Type B pancreatic cell (in vitro differentiated cells): ENCODE measurements at regions not wholly inside any gene's neighbourhood (a gene's known extent, or its start where the extent isn't known, plus 50 kb on each side); places are given as distances from the start of the nearest gene placed in this dataset.

Experiments used
- DNase-seq: peaks from one replicate; pipeline ENCODE4 v3.0.0; 2021; ENCODE audit warnings: mixed read lengths; ENCODE audit not compliant: unreplicated experiment; ENCODE audit errors: extremely low spot score
- H3K27ac Mint-ChIP-seq: 2 replicates; pipeline ENCODE4 v1.8.0; 2021; ENCODE audit warnings: mild to moderate bottlenecking, mixed read lengths
- H3K27me3 Mint-ChIP-seq: 2 replicates; pipeline ENCODE4 v1.8.0; 2021; ENCODE audit warnings: mixed read lengths
- H3K36me3 Mint-ChIP-seq: 2 replicates; pipeline ENCODE4 v1.8.0; 2021; ENCODE audit warnings: mixed read lengths
- H3K4me1 Mint-ChIP-seq: one replicate; pipeline ENCODE4 v1.8.0; 2021; ENCODE audit warnings: mixed read lengths; ENCODE audit not compliant: unreplicated experiment
- H3K4me3 Mint-ChIP-seq: 2 replicates; pipeline ENCODE4 v1.8.0; 2021; ENCODE audit warnings: mild to moderate bottlenecking, mixed read lengths
- H3K9me3 Mint-ChIP-seq: 2 replicates; pipeline ENCODE4 v1.8.0; 2021; ENCODE audit warnings: mixed read lengths
- CTCF ChIP-seq: fragments of 200-600 bp; sonication (generic); conservative IDR thresholded peaks from 2 replicates; pipeline ENCODE4 v1.5.0; 2021; ENCODE audit warnings: antibody characterized with exemption, mild to moderate bottlenecking

- no peaks in the 10 kb centered on the region for H3K4me1 Mint-ChIP-seq
- no peak for TF ChIP-seq CTCF
- DNase-seq = no peak
- H3K4me3 Mint-ChIP-seq = no peak overlapping the region
- H3K36me3 Mint-ChIP-seq = no peaks in the 10 kb centered on the region
- peaks cover 4% of the 10 kb centered on the region for H3K27me3 Mint-ChIP-seq
- peaks cover 14% of the 10 kb centered on the region for H3K9me3 Mint-ChIP-seq
- H3K27ac Mint-ChIP-seq = no peak overlapping the region
Measured at GRCh38 chr9:18275313-18275990, 198.5 kb upstream of the ADAMTSL1 start.

GRCh38 chr9:18281291-18281690 is 192.7 kb upstream of the ADAMTSL1 start:
- DNase-seq = no peak
- Mint-ChIP-seq H3K27ac (no peak overlapping the region), H3K4me1 (no peaks in the 10 kb centered on the region), H3K27me3 (no peaks in the 10 kb centered on the region), H3K9me3 (peaks cover 14% of the 10 kb centered on the region), H3K36me3 (peaks cover 3% of the 10 kb centered on the region), H3K4me3 (no peak overlapping the region)
- no peak for TF ChIP-seq CTCF

GRCh38 chr9:18294229-18294628 is 179.7 kb upstream of the ADAMTSL1 start:
- Mint-ChIP-seq H3K27ac (no peak overlapping the region), H3K27me3 (no peaks in the 10 kb centered on the region), H3K9me3 (no peaks in the 10 kb centered on the region), H3K36me3 (no peaks in the 10 kb centered on the region), H3K4me3 (no peak overlapping the region), H3K4me1 (peaks cover 23% of the 10 kb centered on the region)
- TF ChIP-seq CTCF = no peak
- DNase-seq = no peak

GRCh38 chr9:18296702-18297055 is 177.3 kb upstream of the ADAMTSL1 start:
- Mint-ChIP-seq H3K9me3 (no peaks in the 10 kb centered on the region), H3K4me1 (peaks cover 23% of the 10 kb centered on the region), H3K36me3 (no peaks in the 10 kb centered on the region), H3K27ac (no peak overlapping the region), H3K4me3 (no peak overlapping the region), H3K27me3 (no peaks in the 10 kb centered on the region)
- TF ChIP-seq CTCF = no peak
- no peak for DNase-seq

GRCh38 chr9:18297056-18297841 is 176.7 kb upstream of the ADAMTSL1 start:
- Mint-ChIP-seq H3K36me3 (no peaks in the 10 kb centered on the region), H3K4me1 (peaks cover 23% of the 10 kb centered on the region), H3K4me3 (no peak overlapping the region), H3K9me3 (no peaks in the 10 kb centered on the region), H3K27me3 (no peaks in the 10 kb centered on the region), H3K27ac (no peak overlapping the region)
- peak; percentile 59 for TF ChIP-seq CTCF
- no peak for DNase-seq
